Cerebellar nuclear complex (tissue), 1 donor: ENCODE measurements at regions not wholly inside any gene's neighbourhood (a gene's known extent, or its start where the extent isn't known, plus 50 kb on each side); places are given as distances from the start of the nearest gene placed in this dataset.

Experiments used
- DNase-seq, 2 experiments: peaks; one replicate each; lab custom pipeline; 2025; lab: John Stamatoyannopoulos, UW

- no peak for DNase-seq
Observed at GRCh38 chr2:16818203-16818556, 152.5 kb upstream of the CYRIA start.

GRCh38 chr2:16817305-16818202, 151.9 kb upstream of the CYRIA start:
- DNase-seq, result no peak

GRCh38 chr2:16816522-16816921, 150.9 kb upstream of the CYRIA start:
- DNase-seq, result no peak

GRCh38 chr2:16816016-16816415, 150.4 kb upstream of the CYRIA start:
- DNase-seq, result no peak

- no peak for DNase-seq
Observed at GRCh38 chr2:16813593-16813992, 148.0 kb upstream of the CYRIA start.

GRCh38 chr2:16798472-16798871, 132.8 kb upstream of the CYRIA start:
- no peak for DNase-seq

GRCh38 chr2:16791496-16791895, 125.9 kb upstream of the CYRIA start:
- DNase-seq, result no peak

GRCh38 chr2:16785149-16785548, 119.5 kb upstream of the CYRIA start:
- DNase-seq, result no peak

GRCh38 chr2:16784652-16785051, 119.0 kb upstream of the CYRIA start:
- no peak for DNase-seq

GRCh38 chr2:16777123-16777870, 111.7 kb upstream of the CYRIA start:
- DNase-seq, result no peak

GRCh38 chr2:16775899-16776231, 110.2 kb upstream of the CYRIA start:
- DNase-seq, result no peak

- DNase-seq, result no peak
Observed at GRCh38 chr2:16774980-16775898, 109.6 kb upstream of the CYRIA start.

GRCh38 chr2:16774091-16774490, 108.5 kb upstream of the CYRIA start:
- DNase-seq, result no peak

- DNase-seq, result peak in 1 of 2 experiments; percentile 40
Observed at GRCh38 chr2:16773080-16773713, 107.6 kb upstream of the CYRIA start.

GRCh38 chr2:16767789-16768476, 102.3 kb upstream of the CYRIA start:
- no peak for DNase-seq

GRCh38 chr2:16765356-16765755, 99.7 kb upstream of the CYRIA start:
- no peak for DNase-seq

- DNase-seq, result no peak
Observed at GRCh38 chr2:16764487-16764886, 98.9 kb upstream of the CYRIA start.

GRCh38 chr2:16763493-16763899, 97.9 kb upstream of the CYRIA start:
- DNase-seq, result no peak

GRCh38 chr2:16763056-16763455, 97.4 kb upstream of the CYRIA start:
- no peak for DNase-seq

GRCh38 chr2:16760426-16760825, 94.8 kb upstream of the CYRIA start:
- DNase-seq, result no peak
